PC-3 (cell line): ENCODE measurements at regions not wholly inside any gene's neighbourhood (a gene's known extent, or its start where the extent isn't known, plus 50 kb on each side); places are given as distances from the start of the nearest gene placed in this dataset.

Source experiments
- ATAC-seq: fragments of 200-7000 bp; cut with Tn5 transposase; 2 replicates; pipeline ENCODE4 v1.9.1; 2020; ENCODE audit warnings: mild to moderate bottlenecking, moderate library complexity
- BruUV-seq: library from RNA; stranded (reverse); fragments of 400-500 nt; replicated peaks from 2 replicates; lab custom pipeline; 2021; lab: Mats Ljungman, UMichigan
- CTCF ChIA-PET: fragments of 300-600 bp; sonication (Branson Sonifier 250); formaldehyde crosslinking; loops from one replicate; lab custom pipeline; 2022; ENCODE audit warnings: antibody characterized with exemption; lab: Charles Lee
- POLR2A ChIA-PET: fragments of 300-600 bp; sonication (Branson Sonifier 250); formaldehyde crosslinking; loops from one replicate; lab custom pipeline; 2022; ENCODE audit warnings: antibody characterized with exemption; ENCODE audit not compliant: unreplicated experiment; lab: Charles Lee
- DNase-seq: peaks from one replicate; pipeline ENCODE4 v3.0.0-alpha.2; 2015
- H2AFZ ChIP-seq: fragments of 300-600 bp; sonication (generic); 2 replicates; pipeline ENCODE4 v1.6.0; 2016; ENCODE audit warnings: antibody characterized with exemption, low read length
- H3F3A ChIP-seq: fragments of 300-600 bp; sonication (generic); one replicate; pipeline ENCODE4 v1.6.0; 2017; ENCODE audit warnings: antibody characterized with exemption, low read length, control low read depth, mild to moderate bottlenecking; ENCODE audit not compliant: unreplicated experiment
- H3K27ac ChIP-seq: fragments of 300-600 bp; sonication (generic); 2 replicates; pipeline ENCODE4 v1.5.1; 2016; ENCODE audit warnings: mild to moderate bottlenecking, low read length
- H3K27me3 ChIP-seq: fragments of 300-600 bp; sonication (generic); 2 replicates; pipeline ENCODE4 v1.6.1; 2016; ENCODE audit warnings: low read length, mixed read lengths
- H3K36me3 ChIP-seq: fragments of 300-600 bp; sonication (generic); 2 replicates; pipeline ENCODE4 v1.6.1; 2016; ENCODE audit warnings: low read depth, mixed run types, low read length, mixed read lengths
- H3K4me1 ChIP-seq: fragments of 300-600 bp; sonication (generic); 2 replicates; pipeline ENCODE4 v1.5.1; 2016; ENCODE audit warnings: low read length; ENCODE audit not compliant: insufficient read depth
- H3K4me2 ChIP-seq: fragments of 300-600 bp; sonication (generic); 2 replicates; pipeline ENCODE4 v1.6.0; 2016; ENCODE audit warnings: low read length
- H3K4me3 ChIP-seq: fragments of 300-600 bp; sonication (generic); 2 replicates; pipeline ENCODE4 v1.5.1; 2016; ENCODE audit warnings: mild to moderate bottlenecking, low read length, mixed read lengths
- H3K79me2 ChIP-seq: fragments of 300-600 bp; sonication (generic); 2 replicates; pipeline ENCODE4 v1.6.1; 2017; ENCODE audit warnings: low read length, mixed read lengths
- H3K9ac ChIP-seq: fragments of 300-600 bp; sonication (generic); 2 replicates; pipeline ENCODE4 v1.6.0; 2016; ENCODE audit warnings: mild to moderate bottlenecking, low read length
- H3K9me2 ChIP-seq: fragments of 300-600 bp; sonication (generic); replicated peaks from 2 replicates; pipeline ENCODE4 v1.6.1; 2016; ENCODE audit warnings: mixed run types, low read length, mixed read lengths
- H3K9me3 ChIP-seq: fragments of 300-600 bp; sonication (generic); 2 replicates; pipeline ENCODE4 v1.6.1; 2016; ENCODE audit warnings: low read length, mixed read lengths
- H4K20me1 ChIP-seq: fragments of 300-600 bp; sonication (generic); 2 replicates; pipeline ENCODE4 v1.6.1; 2016; ENCODE audit warnings: low read length, mixed read lengths
- CTCF ChIP-seq: fragments of 300-600 bp; sonication (generic); conservative IDR thresholded peaks from 2 replicates; pipeline ENCODE4 v1.5.1; 2017; ENCODE audit warnings: antibody characterized with exemption, low read depth, mild to moderate bottlenecking, low read length
- EZH2 ChIP-seq: fragments of 300-600 bp; sonication (generic); IDR thresholded peaks from one replicate; pipeline ENCODE4 v1.6.1; 2017; ENCODE audit warnings: antibody characterized with exemption, mild to moderate bottlenecking, low read length; ENCODE audit not compliant: unreplicated experiment
- EZH2phosphoT487 ChIP-seq: fragments of 300-600 bp; sonication (generic); IDR thresholded peaks from 2 replicates; pipeline ENCODE4 v1.6.1; 2018; ENCODE audit warnings: mild to moderate bottlenecking, antibody characterized with exemption, low read length, borderline replicate concordance
- intact Hi-C: fragments of 100-400 bp; cut with micrococcal nuclease; formaldehyde crosslinking; loops from 2 replicates; pipeline ENCODE4 v1.9.0; 2023

- ChIA-PET POLR2A (no interaction called here), CTCF (no interaction called here)
- intact Hi-C loops, result no loop called here
- no peak overlapping the region for H3K27ac ChIP-seq
- H3K27me3 ChIP-seq, result peaks cover 33% of the 10 kb centered on the region; the same call in 1 of the 2 replicates
- H3K4me2 ChIP-seq, result no peak overlapping the region
- no peaks in the 10 kb centered on the region for H3K79me2 ChIP-seq
- no peak for TF ChIP-seq CTCF
- TF ChIP-seq EZH2phosphoT487, result no peak
- TF ChIP-seq EZH2, result no peak
- H3K9me3 ChIP-seq, result no peaks in the 10 kb centered on the region
- H3F3A ChIP-seq, result no peaks in the 10 kb centered on the region
- no peaks in the 10 kb centered on the region for H3K4me1 ChIP-seq
- no peaks in the 10 kb centered on the region for H3K9me2 ChIP-seq
- H3K36me3 ChIP-seq, result no peaks in the 10 kb centered on the region
- no peak for DNase-seq
- no peak overlapping the region for H3K9ac ChIP-seq
- no TSS peak for BruUV-seq
- no peak for ATAC-seq
- H2AFZ ChIP-seq, result no peak overlapping the region
- no peaks in the 10 kb centered on the region for H4K20me1 ChIP-seq
- H3K4me3 ChIP-seq, result no peak overlapping the region
Measured at GRCh38 chr13:111599791-111600190, 279.3 kb downstream of the TEX29 start.

DNA sequence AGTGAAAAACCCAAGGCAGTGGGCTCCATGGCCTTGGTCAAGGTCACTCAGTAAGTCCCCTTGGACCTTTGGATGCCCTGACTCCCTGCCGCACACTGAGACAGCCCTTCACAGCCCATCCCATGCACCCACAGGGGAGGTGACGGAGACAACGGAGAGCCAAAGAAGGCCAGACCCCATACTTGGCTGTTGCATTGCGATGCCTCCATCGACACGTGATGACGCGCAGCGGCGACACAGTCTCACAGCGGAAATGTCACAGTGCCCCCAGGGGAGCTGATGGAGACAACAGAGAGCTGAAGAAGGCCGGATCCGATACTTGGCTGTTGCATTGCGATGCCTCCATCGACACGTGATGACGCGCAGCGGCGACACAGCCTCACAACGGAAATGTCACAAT is 282.4 kb downstream of the TEX29 start:
- Histone ChIP-seq H3K4me3 (no peak overlapping the region), H3K4me2 (no peak overlapping the region), H3F3A (no peaks in the 10 kb centered on the region), H3K27me3 (peaks cover 28% of the 10 kb centered on the region; the same call in 1 of the 2 replicates), H3K36me3 (no peaks in the 10 kb centered on the region), H4K20me1 (no peaks in the 10 kb centered on the region), H3K9me3 (no peaks in the 10 kb centered on the region), H3K27ac (no peak overlapping the region), H3K4me1 (no peaks in the 10 kb centered on the region), H3K9me2 (no peaks in the 10 kb centered on the region), H3K79me2 (no peaks in the 10 kb centered on the region), H3K9ac (no peak overlapping the region), H2AFZ (no peak overlapping the region)
- TF ChIP-seq EZH2phosphoT487 (no peak), EZH2 (no peak), CTCF (no peak)
- POLR2A ChIA-PET, result no interaction called here
- no peak for ATAC-seq
- CTCF ChIA-PET, result no interaction called here
- intact Hi-C loops, result no loop called here
- no TSS peak for BruUV-seq
- no peak for DNase-seq

GRCh38 chr13:111604097-111604496 is 283.7 kb downstream of the TEX29 start:
- intact Hi-C loops, result no loop called here
- no peaks in the 10 kb centered on the region for H3K9me3 ChIP-seq
- no peaks in the 10 kb centered on the region for H3K4me1 ChIP-seq
- H3K4me3 ChIP-seq, result no peak overlapping the region
- H2AFZ ChIP-seq, result no peak overlapping the region
- H3K36me3 ChIP-seq, result no peaks in the 10 kb centered on the region
- no peak overlapping the region for H3K27ac ChIP-seq
- TF ChIP-seq EZH2 (no peak), CTCF (no peak), EZH2phosphoT487 (no peak)
- no peaks in the 10 kb centered on the region for H4K20me1 ChIP-seq
- H3K79me2 ChIP-seq, result no peaks in the 10 kb centered on the region
- ChIA-PET CTCF (no interaction called here), POLR2A (no interaction called here)
- ATAC-seq, result no peak
- DNase-seq, result no peak
- no peak overlapping the region for H3K9ac ChIP-seq
- no peaks in the 10 kb centered on the region for H3K9me2 ChIP-seq
- no peak overlapping the region for H3K4me2 ChIP-seq
- BruUV-seq, result no TSS peak
- H3F3A ChIP-seq, result no peaks in the 10 kb centered on the region
- peaks cover 28% of the 10 kb centered on the region; the same call in 1 of the 2 replicates for H3K27me3 ChIP-seq
